PFSK-1 (cell line): ENCODE measurements at regions not wholly inside any gene's neighbourhood (a gene's known extent, or its start where the extent isn't known, plus 50 kb on each side); places are given as distances from the start of the nearest gene placed in this dataset.

Experiments used
- FOXP2 ChIP-seq: optimal IDR thresholded peaks from 2 replicates; pipeline ENCODE3; 2011; ENCODE audit warnings: borderline replicate concordance, control low read depth, inconsistent platforms; ENCODE audit not compliant: insufficient read depth; ENCODE audit errors: extremely low read length, extremely low read depth
- POLR2AphosphoS5 ChIP-seq: IDR thresholded peaks from 2 replicates; pipeline ENCODE4 v1.6.1; 2012; ENCODE audit warnings: low read depth, mild to moderate bottlenecking, control low read depth, low read length, moderate library complexity
- SIN3A ChIP-seq: IDR thresholded peaks from 2 replicates; pipeline ENCODE4 v1.6.1; 2012; ENCODE audit warnings: mild to moderate bottlenecking, low read length, moderate library complexity, borderline replicate concordance; ENCODE audit not compliant: insufficient read depth
- TAF1 ChIP-seq: IDR thresholded peaks from 2 replicates; pipeline ENCODE4 v1.6.1; 2012; ENCODE audit warnings: low read length, control low read depth, borderline replicate concordance; ENCODE audit not compliant: insufficient read depth
- TF ChIP-seq, protein P1 (sequence below), 2 experiments: IDR thresholded peaks; 2 replicates each; pipeline versions ENCODE4 v1.6.1 to v1.8.0; 2011 to 2012; ENCODE audit warnings: low read depth in 2 of 2, low read length in 2 of 2, control low read depth in 1 of 2, inconsistent platforms in 1 of 2, mild to moderate bottlenecking in 1 of 2, moderate library complexity in 1 of 2; ENCODE audit not compliant: insufficient read depth in 1 of 2

DNA sequence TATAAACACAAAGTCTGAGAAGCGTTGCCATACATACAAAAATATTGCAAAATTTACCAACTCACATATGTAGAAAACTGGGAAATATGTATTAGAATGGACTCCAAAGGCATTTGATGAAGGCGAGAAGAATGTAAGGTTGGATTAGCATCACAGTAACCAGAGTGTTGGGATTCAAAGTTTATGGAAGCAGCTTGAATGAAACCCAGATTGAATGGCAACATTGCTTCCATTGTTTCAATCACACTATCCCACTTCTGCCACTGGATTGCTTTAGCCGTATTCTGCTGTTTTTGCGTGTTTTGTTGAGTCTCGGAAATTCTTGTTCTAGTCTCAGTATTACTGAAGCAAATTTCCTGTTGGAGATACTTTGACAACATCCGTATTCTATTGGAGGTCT is 609.0 kb upstream of the LRATD1 start:
- TF ChIP-seq POLR2AphosphoS5 (no peak), SIN3A (no peak), TAF1 (no peak), FOXP2 (no peak)
- TF ChIP-seq, protein P1, sequence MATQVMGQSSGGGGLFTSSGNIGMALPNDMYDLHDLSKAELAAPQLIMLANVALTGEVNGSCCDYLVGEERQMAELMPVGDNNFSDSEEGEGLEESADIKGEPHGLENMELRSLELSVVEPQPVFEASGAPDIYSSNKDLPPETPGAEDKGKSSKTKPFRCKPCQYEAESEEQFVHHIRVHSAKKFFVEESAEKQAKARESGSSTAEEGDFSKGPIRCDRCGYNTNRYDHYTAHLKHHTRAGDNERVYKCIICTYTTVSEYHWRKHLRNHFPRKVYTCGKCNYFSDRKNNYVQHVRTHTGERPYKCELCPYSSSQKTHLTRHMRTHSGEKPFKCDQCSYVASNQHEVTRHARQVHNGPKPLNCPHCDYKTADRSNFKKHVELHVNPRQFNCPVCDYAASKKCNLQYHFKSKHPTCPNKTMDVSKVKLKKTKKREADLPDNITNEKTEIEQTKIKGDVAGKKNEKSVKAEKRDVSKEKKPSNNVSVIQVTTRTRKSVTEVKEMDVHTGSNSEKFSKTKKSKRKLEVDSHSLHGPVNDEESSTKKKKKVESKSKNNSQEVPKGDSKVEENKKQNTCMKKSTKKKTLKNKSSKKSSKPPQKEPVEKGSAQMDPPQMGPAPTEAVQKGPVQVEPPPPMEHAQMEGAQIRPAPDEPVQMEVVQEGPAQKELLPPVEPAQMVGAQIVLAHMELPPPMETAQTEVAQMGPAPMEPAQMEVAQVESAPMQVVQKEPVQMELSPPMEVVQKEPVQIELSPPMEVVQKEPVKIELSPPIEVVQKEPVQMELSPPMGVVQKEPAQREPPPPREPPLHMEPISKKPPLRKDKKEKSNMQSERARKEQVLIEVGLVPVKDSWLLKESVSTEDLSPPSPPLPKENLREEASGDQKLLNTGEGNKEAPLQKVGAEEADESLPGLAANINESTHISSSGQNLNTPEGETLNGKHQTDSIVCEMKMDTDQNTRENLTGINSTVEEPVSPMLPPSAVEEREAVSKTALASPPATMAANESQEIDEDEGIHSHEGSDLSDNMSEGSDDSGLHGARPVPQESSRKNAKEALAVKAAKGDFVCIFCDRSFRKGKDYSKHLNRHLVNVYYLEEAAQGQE (IDR thresholded peaks at IDR 0.05; ENCODE audit: insufficient read depth in 1 of 2, low read depth in 2 of 2, low read length in 2 of 2): no peak
